Smooth muscle cell (in vitro differentiated cells): ENCODE measurements at regions not wholly inside any gene's neighbourhood (a gene's known extent, or its start where the extent isn't known, plus 50 kb on each side); places are given as distances from the start of the nearest gene placed in this dataset.

ENCODE experiments used
- DNase-seq: peaks from one replicate; lab custom pipeline; 2025; ENCODE audit not compliant: unreplicated experiment; lab: John Stamatoyannopoulos, UW
- H2AFZ ChIP-seq: fragments of 200-600 bp; sonication (generic); 2 replicates; pipeline ENCODE4 v1.6.0; 2016; ENCODE audit warnings: antibody characterized with exemption, low read depth, mild to moderate bottlenecking
- H3F3A ChIP-seq: fragments of 200-600 bp; sonication (generic); 2 replicates; pipeline ENCODE4 v1.6.0; 2017; ENCODE audit warnings: antibody characterized with exemption, low read depth
- H3K27ac ChIP-seq: fragments of 200-600 bp; sonication (generic); 2 replicates; pipeline ENCODE4 v1.5.1; 2016; ENCODE audit warnings: low read depth, mild to moderate bottlenecking
- H3K27me3 ChIP-seq: fragments of 200-600 bp; sonication (generic); 2 replicates; pipeline ENCODE4 v1.6.1; 2016; ENCODE audit warnings: low read depth, mild to moderate bottlenecking
- H3K36me3 ChIP-seq: fragments of 200-600 bp; sonication (generic); 2 replicates; pipeline ENCODE4 v1.5.1; 2016; ENCODE audit warnings: low read depth
- H3K4me1 ChIP-seq: fragments of 200-600 bp; sonication (generic); 2 replicates; pipeline ENCODE4 v1.5.1; 2016; ENCODE audit warnings: low read depth
- H3K4me2 ChIP-seq: fragments of 200-600 bp; sonication (generic); 2 replicates; pipeline ENCODE4 v1.6.0; 2016; ENCODE audit warnings: mild to moderate bottlenecking
- H3K4me3 ChIP-seq: fragments of 200-600 bp; sonication (generic); 2 replicates; pipeline ENCODE4 v1.5.1; 2016; ENCODE audit warnings: mild to moderate bottlenecking
- H3K79me2 ChIP-seq: fragments of 200-600 bp; sonication (generic); 2 replicates; pipeline ENCODE4 v1.6.0; 2016; ENCODE audit warnings: low read depth, mild to moderate bottlenecking
- H3K9ac ChIP-seq: fragments of 200-600 bp; sonication (generic); 2 replicates; pipeline ENCODE4 v1.6.0; 2016; ENCODE audit warnings: low read depth
- H3K9me3 ChIP-seq: fragments of 200-600 bp; sonication (generic); replicated peaks from 2 replicates; pipeline ENCODE4 v1.5.1; 2016; ENCODE audit warnings: low read depth
- H4K20me1 ChIP-seq: fragments of 200-600 bp; sonication (generic); 2 replicates; pipeline ENCODE4 v1.6.0; 2016; ENCODE audit warnings: low read depth
- CTCF ChIP-seq: fragments of 200-600 bp; sonication (generic); IDR thresholded peaks from 2 replicates; pipeline ENCODE4 v1.5.1; 2017; ENCODE audit warnings: borderline replicate concordance, mild to moderate bottlenecking, antibody characterized with exemption; ENCODE audit not compliant: insufficient read depth, poor library complexity, severe bottlenecking
- WGBS: methylation state at CpG from one replicate; pipeline ENCODE4 v1.1.7; 2016; ENCODE audit warnings: low lambda C conversion rate; 5-methylcytosine and 5-hydroxymethylcytosine counted together

GRCh38 chr4:124884316-124884715, 171.8 kb upstream of the ANKRD50 start:
- Histone ChIP-seq H3K4me2 (no peak overlapping the region), H3F3A (no peaks in the 10 kb centered on the region), H3K36me3 (no peaks in the 10 kb centered on the region), H3K4me3 (no peak overlapping the region), H3K27ac (no peak overlapping the region), H3K4me1 (no peaks in the 10 kb centered on the region), H3K27me3 (no peaks in the 10 kb centered on the region), H3K9me3 (no peaks in the 10 kb centered on the region), H3K9ac (no peak overlapping the region), H2AFZ (no peak overlapping the region), H3K79me2 (no peaks in the 10 kb centered on the region), H4K20me1 (no peaks in the 10 kb centered on the region)
- 86% methylated on average over 2 of the region's 2 CpGs for WGBS
- TF ChIP-seq CTCF: no peak
- DNase-seq: no peak

- H3K27me3 ChIP-seq: no peaks in the 10 kb centered on the region
- DNase-seq: no peak
- no peaks in the 10 kb centered on the region for H3K79me2 ChIP-seq
- no peaks in the 10 kb centered on the region for H3F3A ChIP-seq
- TF ChIP-seq CTCF: no peak
- no peaks in the 10 kb centered on the region for H4K20me1 ChIP-seq
- H3K4me2 ChIP-seq: no peak overlapping the region
- H3K36me3 ChIP-seq: no peaks in the 10 kb centered on the region
- no peak overlapping the region for H3K9ac ChIP-seq
- no peaks in the 10 kb centered on the region for H3K9me3 ChIP-seq
- H3K4me1 ChIP-seq: no peaks in the 10 kb centered on the region
- 87% methylated on average over 4 of the region's 4 CpGs for WGBS
- H3K4me3 ChIP-seq: no peak overlapping the region
- no peak overlapping the region for H3K27ac ChIP-seq
- H2AFZ ChIP-seq: no peak overlapping the region
Measured at GRCh38 chr4:124883632-124884031, 171.1 kb upstream of the ANKRD50 start.

- Histone ChIP-seq H3K27me3 (no peaks in the 10 kb centered on the region), H3K9me3 (no peaks in the 10 kb centered on the region), H4K20me1 (no peaks in the 10 kb centered on the region), H3K36me3 (no peaks in the 10 kb centered on the region), H3K4me1 (peaks cover under 1% of the 10 kb centered on the region), H3K27ac (no peak overlapping the region), H3K79me2 (no peaks in the 10 kb centered on the region), H3K4me3 (no peak overlapping the region), H3K4me2 (no peak overlapping the region), H3K9ac (no peak overlapping the region), H3F3A (no peaks in the 10 kb centered on the region), H2AFZ (no peak overlapping the region)
- 80% methylated on average over 2 of the region's 2 CpGs for WGBS
- no peak for DNase-seq
- no peak for TF ChIP-seq CTCF
Measured at GRCh38 chr4:124879195-124879594, 166.7 kb upstream of the ANKRD50 start.

- no peaks in the 10 kb centered on the region for H3K79me2 ChIP-seq
- no peaks in the 10 kb centered on the region for H3F3A ChIP-seq
- TF ChIP-seq CTCF: no peak
- no peaks in the 10 kb centered on the region for H3K9me3 ChIP-seq
- peaks cover 14% of the 10 kb centered on the region for H3K4me1 ChIP-seq
- whole genome bisulfite sequencing: 69% methylated on average over 2 of the region's 2 CpGs
- H3K27ac ChIP-seq: no peak overlapping the region
- H3K36me3 ChIP-seq: no peaks in the 10 kb centered on the region
- no peak overlapping the region for H3K4me3 ChIP-seq
- H3K4me2 ChIP-seq: no peak overlapping the region
- no peaks in the 10 kb centered on the region for H4K20me1 ChIP-seq
- H3K9ac ChIP-seq: no peak overlapping the region
- H3K27me3 ChIP-seq: no peaks in the 10 kb centered on the region
- DNase-seq: no peak
- H2AFZ ChIP-seq: no peak overlapping the region
Measured at GRCh38 chr4:124874172-124874450, 161.6 kb upstream of the ANKRD50 start.
